IMR-90 (cell line): ENCODE measurements at regions not wholly inside any gene's neighbourhood (a gene's known extent, or its start where the extent isn't known, plus 50 kb on each side); places are given as distances from the start of the nearest gene placed in this dataset.

Experiments
- ATAC-seq: fragments of 200-7000 bp; cut with Tn5 transposase; 2 replicates; pipeline ENCODE4 v1.9.1; 2020; ENCODE audit warnings: low read depth, mild to moderate bottlenecking, moderate library complexity
- BruUV-seq: library from RNA; stranded (reverse); fragments of 400-500 nt; replicated peaks from 2 replicates; lab custom pipeline; 2021; lab: Mats Ljungman, UMichigan
- CTCF ChIA-PET: fragments of 300-600 bp; formaldehyde crosslinking; extraction: SDS; loops from one replicate; lab custom pipeline; 2021; ENCODE audit warnings: antibody characterized with exemption; lab: Yijun Ruan, JAX
- POLR2A ChIA-PET: fragments of 300-600 bp; sonication (Branson Sonifier 250); formaldehyde crosslinking; loops from one replicate; lab custom pipeline; 2022; ENCODE audit warnings: antibody characterized with exemption; ENCODE audit not compliant: unreplicated experiment; lab: Charles Lee
- DNase-seq: peaks from one replicate; pipeline ENCODE4 v3.0.0; 2013
- H2AFZ ChIP-seq: replicated peaks from 2 replicates; pipeline ENCODE3; 2013; ENCODE audit warnings: low read length, mild to moderate bottlenecking; ENCODE audit not compliant: poor library complexity
- H2AK5ac ChIP-seq: 2 replicates; pipeline ENCODE4 v1.6.1; 2013; ENCODE audit warnings: low read depth, low read length, inconsistent platforms
- H2AK9ac ChIP-seq: replicated peaks from 2 replicates; pipeline ENCODE3; 2013; ENCODE audit warnings: mild to moderate bottlenecking, low read depth, low read length, moderate library complexity; ENCODE audit not compliant: poor library complexity
- H2BK120ac ChIP-seq: 2 replicates; pipeline ENCODE4 v1.6.1; 2013; ENCODE audit warnings: low read depth, low read length, inconsistent platforms
- H2BK15ac ChIP-seq: 3 replicates; pipeline ENCODE4 v1.6.1; 2013; ENCODE audit warnings: low read depth, low read length, inconsistent platforms
- H2BK20ac ChIP-seq: 2 replicates; pipeline ENCODE4 v1.6.1; 2013; ENCODE audit warnings: low read depth, mild to moderate bottlenecking, inconsistent platforms, low read length, moderate library complexity
- H2BK5ac ChIP-seq: 2 replicates; pipeline ENCODE4 v1.6.1; 2013; ENCODE audit warnings: mild to moderate bottlenecking, low read depth, low read length, inconsistent platforms; ENCODE audit not compliant: poor library complexity, severe bottlenecking
- H3K14ac ChIP-seq: replicated peaks from 2 replicates; pipeline ENCODE4 v1.6.1; 2013; ENCODE audit warnings: low read depth, low read length, inconsistent platforms
- H3K18ac ChIP-seq: 2 replicates; pipeline ENCODE4 v1.6.1; 2013; ENCODE audit warnings: low read depth, low read length, control low read depth
- H3K23ac ChIP-seq: 2 replicates; pipeline ENCODE4 v1.6.1; 2013; ENCODE audit warnings: low read depth, low read length, inconsistent platforms
- H3K27ac ChIP-seq: 2 replicates; pipeline ENCODE4 v1.5.1; 2013; ENCODE audit warnings: mild to moderate bottlenecking, control low read depth, low read length; ENCODE audit not compliant: insufficient read depth
- H3K27me3 ChIP-seq: 2 replicates; pipeline ENCODE4 v1.6.1; 2013; ENCODE audit warnings: low read length; ENCODE audit not compliant: control insufficient read depth, insufficient read depth
- H3K36me3 ChIP-seq: 2 replicates; pipeline ENCODE4 v1.6.1; 2013; ENCODE audit warnings: low read length, mixed read lengths; ENCODE audit not compliant: control insufficient read depth, insufficient read depth
- H3K4ac ChIP-seq: 2 replicates; pipeline ENCODE4 v1.6.1; 2013; ENCODE audit warnings: low read depth, low read length, inconsistent platforms
- H3K4me1 ChIP-seq: 2 replicates; pipeline ENCODE4 v1.6.1; 2013; ENCODE audit warnings: low read length, mixed read lengths; ENCODE audit not compliant: control insufficient read depth, insufficient read depth
- H3K4me2 ChIP-seq: 2 replicates; pipeline ENCODE4 v1.6.1; 2013; ENCODE audit warnings: low read depth, mild to moderate bottlenecking, control low read depth, low read length, moderate library complexity
- H3K4me3 ChIP-seq: 2 replicates; pipeline ENCODE4 v1.5.1; 2013; ENCODE audit warnings: low read depth, mild to moderate bottlenecking, control low read depth, low read length, moderate library complexity; ENCODE audit not compliant: insufficient read depth
- H3K56ac ChIP-seq: 2 replicates; pipeline ENCODE4 v1.6.1; 2013; ENCODE audit warnings: low read length, inconsistent platforms; ENCODE audit not compliant: insufficient read depth; ENCODE audit errors: extremely low read depth
- H3K79me1 ChIP-seq, 2 experiments: 2 replicates each; pipeline ENCODE4 v1.6.1; 2013; ENCODE audit warnings: low read length in 2 of 2, inconsistent platforms in 1 of 2, low read depth in 1 of 2
- H3K9ac ChIP-seq: 2 replicates; pipeline ENCODE4 v1.6.1; 2013; ENCODE audit warnings: low read depth, low read length, control low read depth
- H3K9me1 ChIP-seq: 2 replicates; pipeline ENCODE4 v1.6.1; 2013; ENCODE audit warnings: low read length, inconsistent platforms; ENCODE audit not compliant: insufficient read depth
- H3K9me3 ChIP-seq: 2 replicates; pipeline ENCODE4 v1.6.1; 2013; ENCODE audit warnings: low read length; ENCODE audit not compliant: control insufficient read depth, insufficient read depth
- H4K20me1 ChIP-seq: 2 replicates; pipeline ENCODE4 v1.6.1; 2013; ENCODE audit warnings: low read length, inconsistent platforms; ENCODE audit not compliant: insufficient read depth
- H4K5ac ChIP-seq: 2 replicates; pipeline ENCODE4 v1.6.1; 2013; ENCODE audit warnings: mild to moderate bottlenecking, low read depth, low read length, control low read depth
- H4K8ac ChIP-seq, 2 experiments: 2 replicates each; pipeline ENCODE4 v1.6.1; 2013; ENCODE audit warnings: low read depth in 2 of 2, low read length in 2 of 2, control low read depth in 1 of 2, inconsistent platforms in 1 of 2
- H4K91ac ChIP-seq: 2 replicates; pipeline ENCODE4 v1.6.1; 2013; ENCODE audit warnings: low read depth, low read length, inconsistent platforms; ENCODE audit not compliant: insufficient read depth
- MAFK ChIP-seq: IDR thresholded peaks from 2 replicates; pipeline ENCODE4 v1.6.1; 2012; ENCODE audit warnings: low read depth, low read length, improper control_type of control experiment
- RCOR1 ChIP-seq: IDR thresholded peaks from 2 replicates; pipeline ENCODE4 v1.6.1; 2012; ENCODE audit warnings: mild to moderate bottlenecking, low read length, improper control_type of control experiment; ENCODE audit not compliant: insufficient replicate concordance
- USF2 ChIP-seq: fragments of 150-350 bp; IDR thresholded peaks from 2 replicates; pipeline ENCODE4 v1.6.1; 2017; ENCODE audit warnings: mild to moderate bottlenecking, antibody characterized with exemption, low read length, low read depth
- WGBS, 2 experiments: methylation state at CpG; one replicate each; pipeline versions ENCODE4 v1.1.5 to v1.1.7; 2013; ENCODE audit warnings: missing lambda C conversion rate in 2 of 2; ENCODE audit not compliant: insufficient read length in 1 of 2; ENCODE audit errors: extremely low coverage in 2 of 2; 5-methylcytosine and 5-hydroxymethylcytosine counted together
- dilution Hi-C: fragments of 300-500 bp; cut with HindIII; formaldehyde crosslinking; loops from one replicate; pipeline ENCODE4 v1.14.3; 2018; ENCODE audit warnings: low sequenced_read_pairs; ENCODE audit not compliant: unreplicated experiment
- in situ Hi-C: fragments of 300-500 bp; cut with MboI; formaldehyde crosslinking; loops from 3 replicates; pipeline ENCODE4 v1.14.3; 2019; ENCODE audit warnings: low sequenced_read_pairs, inconsistent platforms, mixed read lengths
- intact Hi-C: fragments of 100-400 bp; cut with micrococcal nuclease; formaldehyde crosslinking; loops from 2 replicates; pipeline ENCODE4 v1.10.0; 2022

GRCh38 chr3:66128623-66129022 lies 89.9 kb upstream of the MAGI1 start:
- no peak for ATAC-seq
- no peak overlapping the region for H3K56ac ChIP-seq
- H2BK20ac ChIP-seq = no peak overlapping the region
- H2BK120ac ChIP-seq = no peak overlapping the region
- TF ChIP-seq MAFK (no peak), RCOR1 (no peak), USF2 (no peak)
- no peaks in the 10 kb centered on the region; the same call in 1 of the 2 replicates for H3K36me3 ChIP-seq
- peaks cover 8% of the 10 kb centered on the region for H3K9me1 ChIP-seq
- H3K27me3 ChIP-seq = no peaks in the 10 kb centered on the region
- H3K79me1 ChIP-seq = no peaks in the 10 kb centered on the region
- no peak overlapping the region for H2BK15ac ChIP-seq
- ChIA-PET POLR2A (no interaction called here), CTCF (interaction anchor here (0.6 kb wide), 1 partner anchor 193 kb away, joined by 3 read pairs; no protein-coding TSS in a partner anchor)
- dilution Hi-C loops = no loop called here
- no peak overlapping the region for H4K8ac ChIP-seq
- no peak overlapping the region for H2AFZ ChIP-seq
- no peak overlapping the region for H4K5ac ChIP-seq
- intact Hi-C loops = no loop called here
- H2BK5ac ChIP-seq = no peak overlapping the region
- H4K20me1 ChIP-seq = no peaks in the 10 kb centered on the region
- no peak overlapping the region for H3K4me2 ChIP-seq
- WGBS, 2 experiments = no CpG with 5 or more reads among the region's 1 CpG
- in situ Hi-C loops = no loop called here
- no peak overlapping the region for H2AK5ac ChIP-seq
- H3K4me3 ChIP-seq = no peak overlapping the region
- H3K14ac ChIP-seq = no peak overlapping the region
- no peak overlapping the region for H3K18ac ChIP-seq
- no peak for DNase-seq
- peaks cover 4% of the 10 kb centered on the region for H3K4me1 ChIP-seq
- no TSS peak for BruUV-seq
- H2AK9ac ChIP-seq = no peak overlapping the region
- H4K91ac ChIP-seq = no peak overlapping the region
- no peak overlapping the region for H3K9ac ChIP-seq
- H3K9me3 ChIP-seq = no peaks in the 10 kb centered on the region
- H3K27ac ChIP-seq = no peak overlapping the region
- H3K4ac ChIP-seq = no peak overlapping the region
- no peak overlapping the region for H3K23ac ChIP-seq
